ENCODE measurements at regions not wholly inside any gene's neighbourhood (a gene's known extent, or its start where the extent isn't known, plus 50 kb on each side); places are given as distances from the start of the nearest gene placed in this dataset.
A peak's percentile ranks its signal among the peaks of the same experiment; 100 is the strongest.

DNA sequence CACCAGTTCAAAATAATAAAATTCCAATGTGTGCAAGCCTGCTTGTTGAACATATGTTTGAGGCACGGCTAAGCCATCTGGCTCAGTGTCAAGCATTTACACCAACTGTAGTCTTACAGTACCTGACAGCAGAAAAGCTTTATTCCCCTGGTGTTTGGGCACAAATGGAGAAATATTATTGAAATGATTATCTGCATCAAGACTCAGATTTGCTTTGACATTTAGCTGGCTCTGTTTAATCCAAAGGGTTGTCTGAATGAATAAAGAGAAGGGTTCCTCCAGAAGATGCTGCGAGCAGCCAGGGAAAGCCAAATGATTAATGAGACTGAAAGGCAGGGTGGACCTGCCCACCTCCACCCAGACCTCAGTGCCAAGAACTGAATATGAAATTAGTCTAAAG is 393.2 kb upstream of the GALNT5 start:
- no peak for DNase-seq

DNA sequence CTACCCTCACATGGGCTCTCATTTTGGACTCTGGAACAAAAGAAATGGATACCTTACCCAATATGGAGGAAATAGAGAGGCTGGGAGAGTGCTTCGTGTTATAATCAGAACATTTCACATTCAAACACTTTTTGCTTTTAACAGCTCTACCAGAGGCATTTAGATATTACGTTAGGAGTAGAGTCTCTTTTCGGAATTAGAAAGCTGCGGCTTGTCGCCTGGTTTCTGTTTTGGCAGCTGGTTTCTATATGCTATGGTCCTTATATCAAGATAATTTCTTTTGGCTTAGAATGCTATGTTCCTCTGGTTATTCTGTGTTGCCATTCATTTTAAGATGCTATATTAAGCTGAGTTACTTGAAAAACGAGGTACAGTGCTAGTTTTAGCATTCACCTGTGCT is 392.8 kb upstream of the GALNT5 start:
- DNase-seq: no peak

DNA sequence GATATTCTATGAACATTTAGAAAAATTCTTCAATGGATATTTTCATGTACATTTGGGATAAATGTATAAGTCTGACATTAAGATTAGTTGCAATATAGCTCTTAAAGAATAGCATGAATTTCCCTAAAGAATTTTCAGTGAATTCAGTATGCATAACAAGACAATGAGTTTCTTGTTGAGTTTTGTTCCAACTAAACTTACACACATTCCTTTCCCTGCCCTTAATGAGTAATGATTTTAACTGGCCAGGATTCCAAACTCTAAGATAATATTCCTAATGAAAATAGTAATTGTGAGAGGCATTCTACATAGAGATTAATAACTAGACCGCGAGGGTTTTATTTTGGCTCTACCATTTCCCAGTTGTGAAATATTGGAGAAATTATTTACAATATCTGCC is 390.3 kb upstream of the GALNT5 start:
- DNase-seq: no peak

DNA sequence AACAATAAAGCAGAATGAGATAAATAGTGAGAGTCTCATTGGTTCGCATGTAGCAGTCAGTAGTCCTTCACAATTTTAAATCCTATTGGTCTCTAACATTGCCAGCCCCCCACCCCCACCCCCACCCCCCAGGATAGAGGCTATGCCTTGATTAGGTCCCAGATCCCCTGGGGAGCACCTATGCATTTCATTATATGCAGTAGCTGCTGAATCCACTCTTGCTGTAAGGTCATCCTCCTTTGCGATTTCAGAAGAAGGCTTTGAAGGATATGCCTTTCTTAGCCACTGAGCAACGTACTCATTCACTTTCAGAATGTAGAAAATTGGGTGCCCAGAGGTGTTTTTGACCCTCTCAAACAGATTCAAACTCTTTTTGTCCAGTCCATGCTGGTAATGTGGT is 382.8 kb upstream of the GALNT5 start:
- DNase-seq: no peak

DNA sequence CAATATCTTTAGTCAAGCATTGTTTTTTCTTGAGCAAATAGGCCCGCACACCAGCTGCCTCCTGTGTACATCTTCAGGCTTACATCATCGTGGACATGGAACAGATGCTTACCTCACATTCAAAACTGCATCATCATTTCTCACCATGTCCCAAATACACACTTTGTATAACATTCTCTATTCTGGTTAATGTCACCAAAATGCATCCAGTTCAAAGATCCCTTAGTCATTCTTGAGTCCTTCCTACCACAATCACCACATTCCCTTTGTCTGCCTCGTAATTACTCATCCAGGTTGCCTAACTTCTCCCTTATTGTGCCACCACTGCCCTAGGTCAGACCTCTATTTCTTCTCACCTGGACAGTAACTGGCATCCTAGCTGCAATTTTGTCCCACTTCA is 373.7 kb upstream of the GALNT5 start:
- DNase-seq: no peak

DNA sequence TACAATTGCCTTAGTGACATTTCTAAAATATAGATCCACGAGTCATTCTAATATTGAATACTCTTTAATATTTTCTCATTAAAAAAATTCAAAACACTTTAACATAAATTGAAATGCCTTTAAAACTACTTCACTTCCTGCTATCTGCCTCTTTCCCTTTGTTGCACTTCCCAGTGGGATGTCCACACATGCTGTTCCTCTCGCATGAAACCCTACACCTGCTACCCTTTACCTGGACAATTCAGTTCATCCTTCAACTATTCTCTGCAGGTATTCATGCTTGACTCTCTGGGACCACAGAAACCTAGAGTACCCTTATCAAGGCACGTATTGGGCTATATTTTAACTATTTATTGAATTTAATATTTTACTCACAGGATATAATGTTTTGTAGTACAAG is 373.3 kb upstream of the GALNT5 start:
- no peak for DNase-seq

DNA sequence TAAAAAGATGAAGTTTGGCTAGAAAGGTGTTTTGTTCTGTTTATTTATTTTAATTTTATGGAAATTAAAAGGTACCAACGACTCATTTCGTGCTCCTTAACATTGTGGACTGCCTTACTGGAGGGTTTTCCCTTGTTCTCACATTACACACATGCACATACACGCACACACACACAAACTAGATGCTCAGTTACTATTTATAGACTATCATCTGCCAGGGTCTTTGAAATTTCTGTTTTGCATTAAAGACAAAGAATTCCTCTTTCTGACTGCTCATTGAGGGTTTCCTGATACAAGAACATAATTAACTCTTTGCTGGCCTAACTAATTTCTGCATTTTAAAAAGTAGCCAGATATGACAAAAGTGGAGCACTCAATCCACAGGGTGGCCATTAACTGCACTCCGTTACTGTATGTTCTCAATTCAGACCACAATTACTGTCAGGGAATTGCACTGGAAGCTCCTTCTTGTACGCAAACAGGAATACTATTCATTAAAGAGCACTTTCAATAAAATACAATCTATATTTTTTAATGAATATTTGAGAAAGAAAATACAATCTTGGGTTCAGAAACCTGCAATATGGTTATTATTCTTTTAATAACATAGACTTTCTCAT is 366.9 kb upstream of the GALNT5 start:
- no peak for DNase-seq

DNA sequence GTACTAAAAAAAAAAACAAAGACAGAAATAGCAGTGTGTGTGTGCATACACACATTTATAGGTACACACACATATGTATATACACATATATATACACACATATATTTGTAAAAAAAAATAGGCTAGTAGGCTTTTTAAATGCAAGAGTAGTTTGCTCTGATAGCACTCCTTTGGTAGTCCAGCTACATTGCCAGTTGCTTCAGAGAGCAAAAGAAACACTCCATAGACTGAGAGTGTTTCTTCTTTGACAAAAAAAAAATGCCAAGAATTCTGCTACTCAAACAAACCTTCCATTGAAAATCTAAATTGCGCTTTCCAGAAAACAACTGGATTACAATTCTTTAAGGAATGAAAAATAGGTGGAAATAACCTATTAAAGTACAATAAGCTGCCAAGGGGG is 365.9 kb upstream of the GALNT5 start:
- DNase-seq: no peak

DNA sequence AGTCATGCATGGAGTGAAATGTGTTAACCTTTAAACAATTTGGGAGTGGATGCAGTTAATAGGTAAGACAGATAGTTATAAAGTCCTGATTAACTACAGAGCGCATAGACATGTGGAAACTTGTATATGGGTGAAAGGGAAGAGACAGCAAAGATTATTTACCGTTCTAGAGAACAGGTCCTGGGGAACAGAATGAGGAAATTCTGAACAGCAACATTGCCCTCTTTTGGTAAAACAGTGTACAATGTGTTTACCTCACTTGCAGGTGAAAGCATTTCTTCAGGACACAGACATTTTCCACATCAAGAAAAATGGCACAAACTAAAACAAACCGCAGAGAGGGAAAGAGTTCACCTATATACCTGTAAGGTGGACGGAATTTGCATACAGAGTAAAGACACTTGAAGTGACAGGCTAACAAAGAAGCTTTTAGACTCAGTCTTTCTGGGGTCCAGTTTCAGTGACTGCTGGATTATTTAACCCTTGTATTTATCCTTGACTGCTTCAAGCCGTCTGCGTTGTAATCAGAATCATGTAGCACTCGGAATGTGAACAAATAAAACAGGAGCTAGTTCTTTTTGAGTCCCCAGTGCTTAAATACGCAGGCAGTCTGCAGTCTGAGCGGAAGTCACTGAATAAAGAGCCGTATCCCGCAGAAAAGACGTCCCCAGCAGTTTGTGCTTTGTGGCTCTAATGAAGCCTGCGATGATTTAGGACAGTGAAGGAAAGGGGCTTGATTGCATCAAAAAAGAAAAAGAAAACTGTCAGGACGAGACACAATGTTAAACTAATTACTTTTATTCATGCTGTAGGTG is 364.8 kb upstream of the GALNT5 start:
- DNase-seq: peak; percentile 39

DNA sequence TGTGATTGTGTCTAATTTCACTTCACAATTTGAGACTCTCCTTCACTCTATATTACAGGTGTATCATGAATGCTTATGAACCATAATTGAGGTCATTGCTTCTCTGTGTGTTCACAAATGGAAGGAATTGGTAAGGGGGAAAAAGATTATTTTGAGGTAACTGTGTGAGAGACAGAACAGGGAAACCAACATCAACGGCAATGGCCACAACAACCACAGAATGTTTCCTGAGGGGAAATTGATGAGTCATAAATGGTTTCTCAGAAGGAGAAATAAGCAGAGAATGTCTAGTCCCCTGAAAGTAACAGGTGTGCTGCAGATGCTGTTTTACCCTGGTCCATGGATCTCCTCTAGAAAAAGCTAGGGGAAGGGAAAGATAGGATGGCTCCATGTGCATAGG is 361.2 kb upstream of the GALNT5 start:
- DNase-seq: peak; percentile 78

DNA sequence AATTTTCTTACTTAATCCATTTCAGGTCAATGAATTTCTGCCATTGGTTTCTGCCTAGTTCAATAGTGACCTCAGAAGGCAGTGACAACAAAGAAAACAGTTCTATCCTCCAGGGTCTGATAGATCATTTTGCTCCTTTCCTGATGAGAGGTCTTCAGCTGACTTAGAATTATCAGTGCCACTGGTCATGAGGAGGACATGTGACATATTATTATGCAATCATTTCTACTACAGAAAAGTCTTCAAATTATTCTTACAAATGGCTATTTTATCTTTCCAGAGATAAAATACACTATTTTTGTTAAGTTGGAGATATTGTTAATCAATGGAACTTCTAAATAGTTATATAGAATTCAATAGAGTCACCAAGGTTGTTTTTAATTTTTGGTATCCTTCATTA is 360.0 kb upstream of the GALNT5 start:
- no peak for DNase-seq

DNA sequence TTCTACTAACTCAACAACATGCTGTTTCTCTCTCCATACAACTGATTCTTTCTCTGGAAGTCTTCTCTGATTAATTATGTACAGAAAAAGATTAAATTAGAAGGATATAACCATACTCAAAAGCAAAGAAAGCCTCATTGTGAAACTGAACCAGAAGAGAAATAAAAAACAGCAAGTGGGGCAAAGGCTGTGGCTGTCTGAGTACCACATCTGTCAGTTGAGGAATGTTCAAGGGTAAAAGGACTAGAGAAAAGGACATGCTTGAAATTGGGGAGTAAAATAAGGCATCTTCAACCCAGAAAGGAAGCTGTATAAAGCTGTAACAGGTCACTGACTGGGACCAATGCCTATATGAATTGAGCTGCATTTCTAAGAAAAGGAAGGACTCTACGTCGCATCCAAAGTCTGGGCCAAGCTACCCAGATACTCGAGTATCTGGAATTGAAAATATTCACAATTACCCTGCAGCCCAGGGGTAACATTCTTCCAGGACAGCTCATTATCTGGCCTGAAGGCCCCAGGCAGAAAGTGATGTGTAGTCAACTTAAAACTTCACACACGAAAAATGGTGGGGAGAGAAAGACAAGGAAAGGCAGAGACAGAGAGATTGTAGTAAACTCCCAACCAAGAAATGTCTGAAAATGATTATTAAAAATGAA is 356.0 kb upstream of the GALNT5 start:
- DNase-seq: no peak

DNA sequence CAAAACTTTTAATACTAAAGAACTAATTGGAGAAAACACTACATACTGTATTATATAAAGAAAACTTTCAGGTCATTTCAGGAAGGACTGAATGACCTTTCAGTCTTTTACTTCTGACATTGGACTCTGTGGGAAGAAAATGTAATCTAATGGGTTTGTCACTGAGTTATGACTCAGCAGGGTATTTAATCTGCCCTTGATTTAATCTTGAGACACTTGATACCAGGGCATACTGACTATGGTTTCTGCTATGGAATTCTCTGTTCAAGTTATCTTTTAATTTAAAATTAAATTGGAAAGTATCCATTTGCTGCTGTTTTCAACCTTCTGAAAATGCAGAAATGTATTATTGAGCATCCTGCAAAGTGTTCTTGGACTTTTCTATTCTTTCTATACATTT is 354.2 kb upstream of the GALNT5 start:
- no peak for DNase-seq

DNA sequence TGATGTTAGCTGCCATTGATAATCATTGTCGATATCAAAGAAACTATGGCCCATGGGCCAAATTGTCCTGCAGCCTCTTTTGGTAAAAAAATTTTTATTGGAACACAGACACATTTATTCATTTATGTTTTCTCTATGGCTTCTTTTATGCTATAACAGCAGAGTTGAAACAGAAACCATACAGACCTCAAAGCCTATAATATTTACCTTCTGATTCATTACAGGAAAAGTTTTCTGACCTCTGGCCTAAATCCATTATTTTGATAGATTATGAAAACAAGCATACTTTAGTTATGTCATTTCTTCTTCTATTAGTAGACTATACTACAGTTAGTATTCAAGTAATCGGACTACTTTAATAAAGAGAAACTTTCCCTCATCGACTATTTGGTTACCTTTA is 349.7 kb upstream of the GALNT5 start:
- no peak for DNase-seq

DNA sequence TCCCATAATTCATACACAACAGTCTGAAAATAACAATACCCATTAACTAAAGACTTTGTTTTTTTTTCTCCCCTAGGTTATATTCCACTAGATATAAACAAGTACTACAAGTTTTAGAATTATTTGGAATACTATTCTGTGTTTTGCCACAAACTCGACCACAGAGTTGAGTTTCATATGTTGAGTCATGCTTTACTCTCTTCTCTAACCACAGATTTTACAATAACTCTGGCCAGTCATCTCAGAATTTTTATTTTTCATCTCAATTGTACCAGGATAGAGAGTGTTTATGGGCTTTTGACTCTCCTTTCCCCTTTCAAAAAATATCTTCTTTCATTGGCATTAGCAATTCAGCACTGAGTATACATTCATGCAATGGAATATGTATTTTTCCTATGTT is 348.7 kb upstream of the GALNT5 start:
- DNase-seq: peak; percentile 43

DNA sequence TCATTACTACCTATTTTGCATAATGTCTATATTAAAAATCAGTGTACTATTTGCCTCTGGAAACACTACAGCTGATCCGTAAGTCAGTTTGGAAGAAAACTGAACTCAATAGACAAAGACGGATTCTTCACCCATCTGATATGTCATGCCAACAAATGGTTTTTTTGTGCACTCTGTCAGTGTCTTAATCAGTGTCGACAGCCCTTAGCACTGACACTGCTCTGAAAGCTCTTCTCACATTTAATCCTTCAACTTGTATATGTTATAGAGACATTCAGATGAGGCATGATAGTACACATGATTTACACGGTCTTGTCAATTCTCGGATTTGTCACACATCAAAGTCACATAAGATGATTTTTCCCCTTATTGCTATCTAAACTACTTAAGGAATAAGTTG is 347.5 kb upstream of the GALNT5 start:
- no peak for DNase-seq

DNA sequence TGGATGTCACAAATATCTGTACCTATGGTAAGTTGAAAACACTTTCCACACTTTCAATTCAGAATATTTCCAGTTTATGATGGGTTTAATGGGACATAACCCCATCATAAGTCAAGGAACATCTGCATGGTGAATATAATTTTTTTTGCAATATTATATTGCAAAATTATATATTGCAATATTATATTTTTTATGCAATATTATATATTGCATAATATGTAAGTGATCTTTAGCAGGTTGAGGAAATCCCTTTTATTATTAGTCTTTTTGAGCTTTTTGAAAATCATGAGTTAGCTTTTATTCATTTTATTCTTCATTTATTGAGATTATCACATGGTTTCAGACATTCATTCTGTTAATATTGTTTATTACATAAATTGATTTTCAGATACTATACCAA is 342.2 kb upstream of the GALNT5 start:
- DNase-seq: no peak

DNA sequence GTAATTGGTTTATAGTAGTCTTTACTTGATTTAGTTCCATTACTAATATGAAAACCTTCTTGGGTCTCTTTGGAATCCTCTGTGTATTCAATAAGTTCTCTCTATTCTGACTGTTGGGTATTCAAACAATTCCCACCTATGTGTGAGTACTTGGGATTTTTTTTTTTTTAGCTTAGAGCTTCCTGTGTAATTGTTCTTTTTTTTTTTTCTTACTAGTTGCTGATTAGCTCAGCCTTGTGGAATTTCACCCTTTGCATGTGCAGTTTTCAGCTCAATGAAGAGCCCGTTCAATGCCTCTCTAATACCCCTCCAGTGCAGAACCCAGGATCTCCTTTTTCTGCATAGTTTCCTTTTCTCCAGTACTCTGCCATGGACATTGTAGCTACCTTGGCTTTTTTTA is 339.1 kb upstream of the GALNT5 start:
- DNase-seq: no peak

DNA sequence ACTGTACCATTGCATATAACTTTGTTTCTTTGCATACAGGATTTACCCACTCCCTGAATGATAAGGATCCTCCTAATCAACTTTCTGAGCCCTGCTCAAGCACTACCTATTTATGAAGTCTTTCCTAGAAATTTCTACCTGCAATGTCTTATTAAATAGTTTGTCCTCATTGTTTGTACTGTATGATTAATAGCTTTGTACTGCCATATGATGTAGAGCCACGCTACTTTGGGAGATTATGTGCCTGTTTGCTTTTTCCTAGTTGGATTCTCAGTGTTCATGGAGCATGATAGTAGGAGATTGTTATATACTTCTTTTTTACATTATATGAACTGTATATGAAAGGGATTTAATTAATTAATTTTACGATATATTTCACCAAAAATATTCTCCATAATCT is 327.1 kb upstream of the GALNT5 start:
- no peak for DNase-seq

DNA sequence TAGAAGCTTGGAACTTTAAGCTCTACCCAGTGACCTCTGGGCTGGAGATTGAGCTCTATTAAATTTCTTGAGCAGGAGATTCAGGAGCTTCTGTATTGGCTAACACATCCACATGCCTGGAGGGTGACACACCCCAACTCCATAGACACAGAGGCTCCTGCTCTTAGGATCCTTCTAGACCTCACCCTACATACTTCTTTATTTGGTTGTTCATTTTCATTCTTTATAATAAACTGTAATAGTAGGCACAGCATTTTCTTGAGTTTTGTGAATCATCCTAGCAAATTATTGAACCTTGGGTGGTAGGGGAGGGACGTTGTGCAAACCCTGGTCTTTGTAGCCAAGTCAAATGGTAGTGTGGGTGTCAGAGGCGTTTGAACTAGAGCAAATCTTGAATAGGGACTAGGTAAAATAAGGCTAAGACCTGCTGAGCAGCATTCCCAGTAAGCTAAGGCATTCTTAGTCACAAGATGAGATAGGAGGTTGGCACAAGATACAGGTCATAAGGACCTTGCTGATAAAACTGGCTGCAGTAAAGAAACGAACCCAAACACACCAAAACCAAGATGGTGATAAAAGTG is 323.8 kb upstream of the GALNT5 start:
- DNase-seq: no peak

DNA sequence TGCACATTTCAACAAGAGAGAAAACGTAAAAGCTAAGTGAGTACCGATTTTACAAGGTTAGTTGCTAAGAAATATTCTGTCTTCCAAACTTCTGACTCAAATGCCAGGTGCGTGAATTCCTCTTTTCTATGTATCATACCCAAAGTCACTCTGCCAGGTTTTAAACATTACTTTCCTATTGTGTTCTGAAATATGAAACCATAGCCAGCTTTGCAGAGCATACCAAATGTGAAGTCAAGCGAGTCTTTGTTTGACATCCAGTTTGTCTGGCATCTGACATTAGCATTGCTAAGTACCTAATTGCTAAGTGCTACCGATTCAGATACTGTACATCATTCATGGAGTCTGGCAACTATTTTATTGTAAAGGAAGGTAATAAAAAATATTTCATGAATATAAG is 321.9 kb upstream of the GALNT5 start:
- DNase-seq: no peak

DNA sequence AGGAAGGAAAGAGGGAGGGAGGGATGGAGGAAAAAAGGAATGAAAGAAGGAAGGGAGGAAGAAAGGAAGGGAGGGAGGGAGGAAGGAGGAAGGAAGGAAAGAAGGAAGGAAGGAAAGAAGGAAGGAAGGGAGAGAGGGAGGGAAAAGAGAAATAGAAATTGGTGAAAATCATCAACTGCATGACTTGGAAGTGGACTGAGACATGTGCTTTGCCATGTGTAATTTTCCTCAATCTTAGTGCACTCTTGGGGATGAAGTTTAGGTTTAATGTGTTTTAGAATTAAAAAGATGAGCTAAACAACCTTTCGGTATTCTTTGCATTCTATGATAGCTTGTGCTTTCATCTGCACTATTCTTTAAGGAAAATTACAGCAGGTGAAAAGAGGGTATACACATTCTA is 320.1 kb upstream of the GALNT5 start:
- DNase-seq: no peak

DNA sequence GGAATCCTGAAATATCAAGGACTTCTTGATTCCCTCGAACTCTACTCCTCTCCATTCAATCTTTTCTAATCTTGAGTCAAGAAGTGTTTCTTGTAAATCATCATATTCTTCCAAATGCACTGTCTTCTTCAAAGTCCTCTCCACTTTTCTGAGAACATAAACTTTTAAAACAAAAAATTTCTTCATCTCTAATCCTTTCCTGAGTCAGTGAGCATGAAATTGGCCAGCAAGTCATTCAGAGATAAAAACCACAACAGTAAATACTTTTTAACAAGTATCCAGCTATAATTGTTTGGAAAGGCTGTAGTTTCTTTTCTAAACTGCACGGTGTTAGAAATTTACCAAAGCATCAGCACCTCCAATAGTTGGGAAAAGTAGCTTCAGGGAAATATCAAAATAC is 312.6 kb upstream of the GALNT5 start:
- DNase-seq: no peak

DNA sequence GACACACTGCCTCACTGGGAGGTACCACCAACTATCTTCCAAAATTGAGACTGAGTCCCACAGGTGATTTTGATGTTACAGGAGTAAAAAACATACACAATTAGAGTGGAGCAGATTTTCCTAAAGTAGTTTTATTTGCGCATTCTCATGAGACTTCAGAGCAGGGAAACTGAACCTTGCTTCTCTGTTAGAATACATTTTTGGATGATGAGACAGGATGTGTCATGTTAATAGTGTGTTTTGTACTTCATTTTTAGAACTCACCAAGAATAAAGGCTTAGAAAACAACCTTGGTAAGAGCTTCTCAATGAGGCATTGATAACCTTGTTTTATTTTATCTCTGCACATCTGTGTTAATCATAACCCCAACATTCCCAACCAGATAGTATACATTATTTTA is 310.2 kb upstream of the GALNT5 start:
- DNase-seq: no peak
